ENCODE measurements at regions not wholly inside any gene's neighbourhood (a gene's known extent, or its start where the extent isn't known, plus 50 kb on each side); places are given as distances from the start of the nearest gene placed in this dataset.
A peak's percentile ranks its signal among the peaks of the same experiment; 100 is the strongest.

GRCh38 chr2:19804639-19805260, 97.0 kb downstream of the TTC32 start:
- H3K4me2 ChIP-seq (ENCODE audit: insufficient read depth, low read length), result no peak overlapping the region
- DNase-seq (ENCODE audit: insufficient read length, low spot score, missing footprints), result no peak
- peaks cover 23% of the 10 kb centered on the region for H3K4me1 ChIP-seq (ENCODE audit: insufficient read depth, low read length)
- no peak overlapping the region for H3K4me3 ChIP-seq (ENCODE audit: insufficient read depth, low read length)
- no peaks in the 10 kb centered on the region for H4K20me1 ChIP-seq (ENCODE audit: insufficient read depth, low read length)
- no peak overlapping the region for H3K27ac ChIP-seq (ENCODE audit: low read depth, low read length)
- no peaks in the 10 kb centered on the region for H3K27me3 ChIP-seq (ENCODE audit: insufficient read depth, low read length)
- H3K9me3 ChIP-seq (ENCODE audit: low read depth, low read length), result no peaks in the 10 kb centered on the region
- H2AFZ ChIP-seq (ENCODE audit: low read length), result no peak overlapping the region
- H3K36me3 ChIP-seq (ENCODE audit: insufficient read depth, low read length), result no peaks in the 10 kb centered on the region
- TF ChIP-seq, protein P1, sequence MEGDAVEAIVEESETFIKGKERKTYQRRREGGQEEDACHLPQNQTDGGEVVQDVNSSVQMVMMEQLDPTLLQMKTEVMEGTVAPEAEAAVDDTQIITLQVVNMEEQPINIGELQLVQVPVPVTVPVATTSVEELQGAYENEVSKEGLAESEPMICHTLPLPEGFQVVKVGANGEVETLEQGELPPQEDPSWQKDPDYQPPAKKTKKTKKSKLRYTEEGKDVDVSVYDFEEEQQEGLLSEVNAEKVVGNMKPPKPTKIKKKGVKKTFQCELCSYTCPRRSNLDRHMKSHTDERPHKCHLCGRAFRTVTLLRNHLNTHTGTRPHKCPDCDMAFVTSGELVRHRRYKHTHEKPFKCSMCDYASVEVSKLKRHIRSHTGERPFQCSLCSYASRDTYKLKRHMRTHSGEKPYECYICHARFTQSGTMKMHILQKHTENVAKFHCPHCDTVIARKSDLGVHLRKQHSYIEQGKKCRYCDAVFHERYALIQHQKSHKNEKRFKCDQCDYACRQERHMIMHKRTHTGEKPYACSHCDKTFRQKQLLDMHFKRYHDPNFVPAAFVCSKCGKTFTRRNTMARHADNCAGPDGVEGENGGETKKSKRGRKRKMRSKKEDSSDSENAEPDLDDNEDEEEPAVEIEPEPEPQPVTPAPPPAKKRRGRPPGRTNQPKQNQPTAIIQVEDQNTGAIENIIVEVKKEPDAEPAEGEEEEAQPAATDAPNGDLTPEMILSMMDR (IDR thresholded peaks at IDR 0.05; ENCODE audit: extremely low read depth, low read depth, low read length), result no peak
- no peaks in the 10 kb centered on the region for H3K79me2 ChIP-seq (ENCODE audit: insufficient read depth, low read length)

GRCh38 chr2:19802086-19802841, 99.5 kb downstream of the TTC32 start:
- Histone ChIP-seq H3K4me2 (ENCODE audit: insufficient read depth, low read length) (peak overlapping the region; percentile 64), H3K79me2 (ENCODE audit: insufficient read depth, low read length) (no peaks in the 10 kb centered on the region), H3K4me1 (ENCODE audit: insufficient read depth, low read length) (peaks cover 23% of the 10 kb centered on the region), H3K9me3 (ENCODE audit: low read depth, low read length) (no peaks in the 10 kb centered on the region), H3K27me3 (ENCODE audit: insufficient read depth, low read length) (no peaks in the 10 kb centered on the region), H3K36me3 (ENCODE audit: insufficient read depth, low read length) (no peaks in the 10 kb centered on the region), H4K20me1 (ENCODE audit: insufficient read depth, low read length) (no peaks in the 10 kb centered on the region), H3K27ac (ENCODE audit: low read depth, low read length) (peak overlapping the region; percentile 79), H2AFZ (ENCODE audit: low read length) (peak overlapping the region; percentile 38), H3K4me3 (ENCODE audit: insufficient read depth, low read length) (no peak overlapping the region)
- TF ChIP-seq, protein P1 (IDR thresholded peaks at IDR 0.05; ENCODE audit: extremely low read depth, low read depth, low read length), result no peak
- no peak for DNase-seq (ENCODE audit: insufficient read length, low spot score, missing footprints)

DNA sequence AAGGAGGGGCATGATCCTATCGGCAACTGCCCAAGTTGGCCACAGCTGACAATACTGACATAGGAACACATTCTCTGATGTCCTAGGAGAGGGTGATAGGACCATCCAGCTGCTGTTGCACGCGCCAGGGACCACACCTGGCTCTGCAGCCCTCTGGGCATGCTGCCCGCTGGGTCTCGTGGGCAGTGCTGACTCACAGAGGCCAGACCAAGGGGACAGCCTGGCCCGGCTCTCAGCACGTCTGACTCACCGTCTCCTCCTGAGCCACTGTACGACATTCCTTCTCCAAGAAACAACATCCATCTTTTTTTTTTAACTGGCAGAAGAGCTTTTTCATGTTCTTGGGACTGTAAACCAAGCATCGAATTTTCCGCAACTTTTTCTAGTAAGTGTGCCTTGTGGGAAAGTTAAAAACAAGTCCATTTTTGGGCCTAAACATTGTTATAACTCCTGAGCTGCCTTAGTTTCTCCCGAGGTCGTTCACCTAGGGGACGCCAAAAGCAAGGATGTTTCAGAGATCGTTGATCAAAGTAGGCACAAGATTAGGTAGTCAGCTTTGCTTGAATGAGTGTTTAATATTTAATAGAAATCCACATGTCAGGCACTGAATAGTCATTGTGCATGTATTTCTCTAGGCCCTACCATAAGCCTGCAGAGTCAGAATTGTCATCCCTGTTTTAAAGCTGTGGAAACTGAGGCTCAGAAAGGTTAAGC, 100.3 kb downstream of the TTC32 start:
- Histone ChIP-seq H4K20me1 (ENCODE audit: insufficient read depth, low read length) (no peaks in the 10 kb centered on the region), H3K4me1 (ENCODE audit: insufficient read depth, low read length) (peaks cover 23% of the 10 kb centered on the region), H3K4me3 (ENCODE audit: insufficient read depth, low read length) (no peak overlapping the region), H3K79me2 (ENCODE audit: insufficient read depth, low read length) (no peaks in the 10 kb centered on the region), H3K9me3 (ENCODE audit: low read depth, low read length) (no peaks in the 10 kb centered on the region), H3K4me2 (ENCODE audit: insufficient read depth, low read length) (peak overlapping the region; percentile 64), H3K27ac (ENCODE audit: low read depth, low read length) (peak overlapping the region; percentile 79), H2AFZ (ENCODE audit: low read length) (peak overlapping the region; percentile 38), H3K36me3 (ENCODE audit: insufficient read depth, low read length) (no peaks in the 10 kb centered on the region), H3K27me3 (ENCODE audit: insufficient read depth, low read length) (no peaks in the 10 kb centered on the region)
- peak; percentile 96 for DNase-seq (ENCODE audit: insufficient read length, low spot score, missing footprints)
- TF ChIP-seq, protein P1 (IDR thresholded peaks at IDR 0.05; ENCODE audit: extremely low read depth, low read depth, low read length), result no peak

DNA sequence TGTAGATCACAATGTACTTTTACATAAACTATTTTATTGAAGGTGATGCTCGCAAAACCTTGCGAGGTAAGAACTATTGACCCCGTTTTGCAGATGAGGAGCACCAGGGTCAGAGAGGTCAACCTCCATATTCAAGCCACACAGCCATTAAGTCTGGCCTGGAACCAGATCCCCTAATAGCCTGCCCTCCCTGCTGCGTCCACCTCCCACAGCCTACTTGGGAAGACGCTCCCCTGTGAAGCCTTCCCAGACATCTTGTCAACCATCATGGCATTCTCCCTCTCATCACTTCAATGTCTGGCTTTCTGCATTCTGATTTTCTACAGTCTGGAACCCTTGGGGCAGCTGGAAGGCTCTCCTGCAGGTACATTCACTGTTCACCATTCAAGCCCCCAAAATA, 101.0 kb downstream of the TTC32 start:
- Histone ChIP-seq H3K79me2 (ENCODE audit: insufficient read depth, low read length) (no peaks in the 10 kb centered on the region), H2AFZ (ENCODE audit: low read length) (no peak overlapping the region), H3K27ac (ENCODE audit: low read depth, low read length) (no peak overlapping the region), H3K27me3 (ENCODE audit: insufficient read depth, low read length) (no peaks in the 10 kb centered on the region), H3K36me3 (ENCODE audit: insufficient read depth, low read length) (no peaks in the 10 kb centered on the region), H3K4me2 (ENCODE audit: insufficient read depth, low read length) (peak overlapping the region; percentile 8), H3K4me3 (ENCODE audit: insufficient read depth, low read length) (no peak overlapping the region), H3K9me3 (ENCODE audit: low read depth, low read length) (no peaks in the 10 kb centered on the region), H4K20me1 (ENCODE audit: insufficient read depth, low read length) (no peaks in the 10 kb centered on the region), H3K4me1 (ENCODE audit: insufficient read depth, low read length) (peaks cover 28% of the 10 kb centered on the region)
- no peak for DNase-seq (ENCODE audit: insufficient read length, low spot score, missing footprints)
- TF ChIP-seq, protein P1 (IDR thresholded peaks at IDR 0.05; ENCODE audit: extremely low read depth, low read depth, low read length), result no peak
